HG03066 (cell line): ENCODE measurements at regions not wholly inside any gene's neighbourhood (a gene's known extent, or its start where the extent isn't known, plus 50 kb on each side); places are given as distances from the start of the nearest gene placed in this dataset.
A peak's percentile ranks its signal among the peaks of the same experiment; 100 is the strongest.
"Not testable (repeated sequence)": the region's sequence is repeated elsewhere in the genome, so short reads cannot be mapped to it uniquely, and the experiment has no call there.

ENCODE experiments used
- ATAC-seq: cut with Tn5 transposase; IDR thresholded peaks from one replicate; pipeline ENCODE4 v1.9.1; 2021; ENCODE audit warnings: low read depth; ENCODE audit not compliant: unreplicated experiment

DNA sequence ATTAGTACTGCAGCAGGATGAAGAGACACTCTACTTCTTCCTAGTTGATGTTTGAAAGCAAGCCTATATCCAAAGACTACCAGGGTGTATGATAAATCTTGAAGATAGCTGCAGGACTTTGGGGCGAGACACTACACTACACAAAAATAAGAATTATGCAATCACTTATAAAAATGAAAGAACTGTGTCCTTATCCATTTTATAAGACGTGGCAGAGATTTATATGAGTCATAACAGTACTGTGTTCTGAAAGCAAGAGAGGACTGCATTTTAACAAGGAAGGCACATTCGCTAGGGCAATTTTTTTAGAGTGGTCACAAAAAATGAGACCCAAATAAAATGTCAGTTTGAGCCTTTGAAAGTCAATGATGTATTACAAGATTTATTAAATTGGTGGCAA, 617.0 kb upstream of the LINC00305 start:
- no peak for ATAC-seq

DNA sequence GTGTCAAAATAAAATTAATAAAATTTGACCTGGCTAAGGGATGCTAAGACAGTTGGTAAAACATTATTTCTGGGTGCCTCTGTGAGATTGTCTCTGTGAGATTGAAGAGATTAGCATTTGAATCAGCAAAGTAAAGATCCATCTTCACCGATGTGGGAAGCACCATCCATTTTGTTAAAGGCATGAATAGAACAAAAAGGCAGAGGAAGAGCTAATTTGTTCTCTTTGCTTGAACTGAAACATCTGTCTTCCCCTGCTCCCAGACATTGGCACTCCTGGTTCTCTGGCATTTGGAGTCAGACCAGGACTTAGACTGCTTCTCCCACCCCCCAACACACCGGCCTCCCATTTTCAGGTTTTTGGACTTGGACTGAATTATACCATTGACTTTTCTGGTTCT, 603.8 kb upstream of the LINC00305 start:
- ATAC-seq: no peak

DNA sequence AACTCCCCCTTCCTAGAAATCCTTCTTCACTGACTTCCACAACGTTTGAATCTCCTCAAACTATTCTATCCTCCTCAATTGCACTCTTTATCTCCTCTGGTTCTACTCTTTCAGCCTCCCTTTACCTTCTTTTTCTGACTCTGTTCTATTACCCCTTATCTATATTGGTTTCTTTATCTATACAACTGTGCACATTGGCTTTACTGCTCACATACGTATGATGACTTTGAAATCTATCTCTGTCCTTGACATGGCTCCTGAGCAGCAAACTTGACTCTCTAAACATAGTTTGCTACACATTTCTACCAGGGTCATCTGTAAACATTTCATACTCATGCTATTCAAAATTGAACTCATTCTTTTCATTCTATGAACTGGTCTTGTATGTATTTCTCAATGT, 601.0 kb upstream of the LINC00305 start:
- ATAC-seq: no peak

DNA sequence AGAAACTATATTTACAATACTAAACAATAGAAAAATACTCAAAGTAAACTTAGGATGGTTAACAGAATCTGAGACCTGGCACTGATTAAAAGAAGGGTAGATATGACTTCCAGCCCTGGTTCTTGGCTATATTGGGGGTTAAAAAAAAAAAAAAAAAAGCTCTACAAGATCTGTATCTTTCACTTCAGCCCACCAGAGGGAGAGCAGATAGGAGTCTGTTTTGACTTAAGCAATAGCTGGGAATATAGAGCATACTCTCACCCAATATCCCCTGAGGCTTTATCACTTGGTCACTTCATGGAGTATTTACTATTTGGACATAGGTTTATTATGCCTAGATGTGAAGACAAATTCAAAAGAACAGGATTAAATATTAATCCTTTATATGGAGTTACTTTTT, 598.9 kb upstream of the LINC00305 start:
- ATAC-seq: no peak

DNA sequence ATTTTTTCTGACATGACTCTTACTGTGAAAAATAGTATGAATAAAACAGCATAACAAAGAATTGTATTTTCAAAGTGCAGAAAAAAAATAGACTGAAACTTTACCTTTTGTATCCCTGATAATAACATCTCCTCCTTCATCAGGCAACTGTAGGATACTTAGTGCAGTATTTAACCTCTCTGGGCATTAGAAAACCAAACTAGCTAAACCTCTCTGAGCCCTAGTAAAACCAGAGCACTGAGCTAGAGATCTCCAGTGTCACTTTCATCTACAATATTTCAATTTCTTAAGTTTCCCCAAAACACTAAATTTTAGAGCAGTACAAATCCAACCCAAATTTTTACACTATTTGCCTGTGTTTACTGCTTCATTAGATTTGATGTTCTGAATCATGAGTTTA, 594.0 kb upstream of the LINC00305 start:
- no peak for ATAC-seq

DNA sequence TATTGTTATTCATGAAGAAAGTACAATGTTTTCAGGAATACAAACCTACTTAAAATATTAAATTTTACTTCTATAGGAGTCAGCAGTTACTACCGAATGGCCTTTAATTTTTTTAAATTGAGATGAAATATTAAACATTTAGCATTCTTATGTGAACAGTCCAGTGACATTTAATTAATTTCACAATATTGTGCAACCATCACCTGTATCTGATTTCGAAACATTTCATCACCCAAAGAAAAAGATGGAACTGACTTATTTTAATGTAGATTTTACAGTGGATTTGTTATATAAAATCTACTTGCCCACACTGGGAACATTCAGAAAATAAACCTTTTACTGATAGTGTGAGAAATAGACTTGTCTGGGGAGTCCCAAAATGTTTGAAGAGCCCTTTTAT, 585.2 kb upstream of the LINC00305 start:
- no peak for ATAC-seq

DNA sequence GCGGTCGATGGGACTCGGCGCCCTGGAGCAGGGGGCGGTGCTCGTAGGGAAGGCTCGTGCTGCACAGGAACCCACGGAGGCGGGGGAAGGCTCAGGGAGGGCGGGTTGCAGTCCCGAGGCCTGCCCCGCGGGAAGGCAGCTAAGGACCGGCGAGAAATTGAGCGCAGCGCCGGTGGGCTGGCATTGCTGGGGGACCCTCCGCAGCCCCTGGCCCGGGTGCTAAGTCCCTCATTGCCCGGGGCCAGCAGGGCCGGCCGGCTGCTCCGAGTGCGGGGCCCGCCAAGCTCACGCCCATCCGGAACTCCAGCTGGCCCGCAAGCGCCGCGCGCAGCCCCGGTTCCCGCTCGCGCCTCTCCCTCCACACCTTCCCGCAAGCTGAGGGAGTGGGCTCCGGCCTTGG, 576.8 kb upstream of the LINC00305 start:
- not testable (repeated sequence) for ATAC-seq

DNA sequence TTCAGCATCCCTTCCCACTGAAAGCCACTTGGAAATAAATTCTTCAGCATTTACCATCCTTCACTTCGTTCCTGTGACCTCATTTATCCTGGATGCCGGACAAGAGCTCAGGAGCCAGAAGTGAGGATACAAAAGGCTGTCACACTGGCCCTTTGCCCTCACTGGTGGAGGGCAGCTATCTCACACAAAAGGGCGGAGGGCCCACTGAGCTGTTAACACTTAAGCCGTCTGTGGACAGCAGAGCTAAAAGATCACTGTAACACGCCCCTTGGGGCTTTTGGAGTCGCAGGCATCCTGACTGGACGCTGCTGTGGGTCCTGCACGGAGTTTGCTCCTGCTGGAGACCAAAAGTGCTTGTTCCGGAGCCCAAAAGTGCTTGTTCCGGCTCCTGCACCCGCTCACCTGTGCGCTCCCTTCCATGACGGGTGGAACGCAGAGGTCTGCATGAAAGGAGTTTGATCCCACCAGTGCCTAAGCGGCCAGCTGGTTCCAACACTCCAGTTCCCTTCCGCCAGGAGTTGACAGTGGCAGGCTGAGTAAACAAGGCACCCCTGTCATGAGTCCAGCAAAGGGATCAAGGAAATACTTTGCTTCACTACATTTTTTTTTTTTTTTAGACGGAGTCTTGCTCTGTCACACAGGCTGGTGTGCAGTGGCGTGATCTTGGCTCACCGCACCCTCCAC, 572.0 kb upstream of the LINC00305 start:
- no peak for ATAC-seq

DNA sequence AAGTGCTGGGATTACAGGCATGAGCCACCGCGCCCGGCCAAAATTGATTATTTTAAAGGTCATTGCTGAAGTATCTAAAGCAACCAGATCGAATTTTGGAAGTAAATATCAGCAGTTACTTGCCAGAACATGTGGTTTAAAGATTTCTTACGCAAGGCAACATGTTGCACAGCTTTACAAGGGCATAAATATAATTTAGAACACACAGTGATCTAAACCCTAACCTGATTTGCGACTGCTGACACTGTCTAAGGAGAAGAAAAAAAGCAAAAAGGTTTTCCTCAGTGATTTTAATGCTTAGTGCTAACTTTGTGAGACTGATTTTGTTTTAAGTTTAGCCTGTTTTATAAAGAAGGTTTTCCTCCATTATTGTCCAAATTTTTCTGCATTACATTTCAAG, 569.9 kb upstream of the LINC00305 start:
- no peak for ATAC-seq

DNA sequence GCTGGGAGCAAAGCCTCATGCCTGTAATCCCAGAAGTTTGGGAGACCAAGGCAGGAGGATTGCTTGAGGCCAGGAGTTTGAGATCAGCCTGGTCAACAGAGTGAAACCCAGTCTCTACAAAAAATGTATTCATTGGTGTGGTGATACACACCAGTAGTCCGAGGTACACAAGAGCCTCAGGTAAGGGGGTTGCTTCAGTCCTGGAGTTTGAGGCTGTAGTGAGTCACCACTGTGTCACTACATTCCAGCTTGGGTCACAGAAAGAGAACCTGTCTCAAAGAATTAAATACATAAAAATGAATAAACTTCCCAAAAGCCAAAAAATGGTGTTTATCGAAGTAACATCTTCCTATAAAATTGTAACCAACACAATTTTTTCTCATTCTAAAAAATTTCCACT, 568.1 kb upstream of the LINC00305 start:
- ATAC-seq: no peak

DNA sequence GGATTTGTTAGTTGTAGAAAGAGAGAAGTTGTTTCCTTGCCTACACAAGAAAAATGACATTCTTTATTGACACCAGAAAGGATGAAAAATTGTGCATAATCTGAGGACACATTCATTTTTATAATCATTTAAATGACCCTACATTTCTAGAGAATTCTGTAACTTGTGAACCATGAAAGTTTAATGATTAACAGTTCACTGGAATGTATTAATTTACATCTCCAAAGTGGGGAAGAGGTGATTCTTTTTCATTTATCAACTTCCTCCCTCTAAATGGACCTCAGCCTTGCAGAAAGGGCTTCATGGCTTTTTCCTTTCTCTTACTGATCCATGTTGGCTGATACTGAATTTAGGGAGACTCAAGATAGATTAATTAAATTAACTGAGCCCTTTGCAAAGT, 565.2 kb upstream of the LINC00305 start:
- ATAC-seq: no peak

DNA sequence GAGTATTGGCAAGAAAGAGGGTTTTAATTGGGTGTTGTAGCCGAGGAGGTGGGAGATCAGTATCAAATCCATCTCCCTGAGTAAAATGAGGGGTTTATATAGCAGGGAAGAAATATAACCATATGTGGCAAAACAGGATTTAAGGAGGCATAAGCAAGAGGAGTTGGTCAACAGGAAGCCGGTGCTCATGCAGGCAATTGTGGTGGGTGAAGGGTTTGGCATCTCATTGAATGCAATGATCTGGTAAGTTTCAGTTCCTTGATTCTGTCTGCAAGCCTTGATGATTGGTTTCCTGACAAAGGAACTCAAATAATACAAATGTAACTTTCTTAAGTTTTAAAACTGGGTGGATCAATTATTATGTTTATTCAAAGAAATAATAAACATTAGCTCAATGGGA, 564.4 kb upstream of the LINC00305 start:
- ATAC-seq: peak; percentile 75

DNA sequence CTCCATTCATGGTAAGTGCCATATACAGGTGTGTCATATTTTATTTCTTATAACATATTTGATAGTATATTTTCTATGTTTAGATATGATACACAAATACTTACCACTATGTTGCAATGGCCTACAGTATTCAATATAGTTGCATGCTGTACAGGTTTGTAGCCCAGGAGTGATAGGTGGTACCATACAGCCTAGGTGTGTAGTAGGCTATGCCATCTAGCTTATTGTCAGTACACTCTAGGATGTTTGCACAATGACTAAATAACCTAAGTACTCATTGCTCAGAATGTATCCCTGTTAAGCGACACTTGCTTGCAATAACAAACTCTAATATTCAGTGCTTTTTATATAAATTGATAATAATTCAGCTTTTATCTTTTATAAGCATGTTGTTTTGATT, 563.1 kb upstream of the LINC00305 start:
- ATAC-seq: no peak

DNA sequence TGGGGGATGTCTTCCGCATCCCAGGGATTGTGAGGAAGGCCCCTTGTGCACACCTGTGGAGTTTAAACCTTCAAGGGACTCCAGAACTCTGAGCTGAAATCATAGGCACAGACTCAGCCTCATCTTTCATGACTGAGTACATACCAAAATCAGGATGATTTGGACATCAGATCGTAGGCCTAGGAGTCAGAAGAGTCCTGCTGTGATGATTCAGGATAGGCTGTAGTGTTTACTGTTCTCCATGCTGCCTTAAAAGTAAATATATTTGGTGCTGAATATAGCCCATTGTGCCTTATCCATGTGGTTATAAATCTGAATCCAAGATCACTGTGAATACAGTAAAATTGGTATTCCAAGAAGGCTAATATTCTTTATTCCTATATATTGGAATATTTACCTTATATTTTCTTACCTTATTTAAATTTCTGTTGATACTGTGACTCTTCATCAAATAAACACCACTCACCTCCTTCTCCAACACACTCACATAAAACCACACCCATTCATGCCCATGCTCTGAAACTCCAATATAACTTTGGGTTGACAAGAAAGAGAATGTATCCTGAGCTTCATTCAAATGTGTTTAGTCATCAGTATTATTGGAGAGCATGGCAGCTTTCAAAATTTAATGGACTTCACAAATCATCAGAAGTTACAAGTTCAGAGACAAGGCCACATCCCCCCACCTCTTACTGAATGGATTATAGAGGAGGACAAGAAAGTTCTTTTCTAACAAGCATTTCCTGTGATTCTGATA, 561.4 kb upstream of the LINC00305 start:
- no peak for ATAC-seq

DNA sequence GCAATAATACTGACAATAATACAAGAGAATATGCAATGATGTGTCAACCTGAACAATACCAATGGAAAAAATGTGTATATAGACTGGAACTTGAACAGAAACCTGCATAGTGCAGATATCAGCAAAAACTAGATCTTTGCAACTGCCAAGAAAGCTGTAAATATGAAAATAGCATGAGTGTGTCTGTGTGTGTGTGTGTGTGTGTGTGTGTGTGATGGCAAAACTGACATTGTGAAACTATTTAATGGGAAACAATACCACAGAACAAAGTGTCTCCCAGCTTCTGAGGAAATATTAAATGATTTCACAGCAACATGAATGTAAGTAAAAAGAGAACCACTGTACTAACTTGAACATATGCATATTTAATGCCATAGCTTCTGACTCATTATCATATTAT, 558.2 kb upstream of the LINC00305 start:
- ATAC-seq: no peak

DNA sequence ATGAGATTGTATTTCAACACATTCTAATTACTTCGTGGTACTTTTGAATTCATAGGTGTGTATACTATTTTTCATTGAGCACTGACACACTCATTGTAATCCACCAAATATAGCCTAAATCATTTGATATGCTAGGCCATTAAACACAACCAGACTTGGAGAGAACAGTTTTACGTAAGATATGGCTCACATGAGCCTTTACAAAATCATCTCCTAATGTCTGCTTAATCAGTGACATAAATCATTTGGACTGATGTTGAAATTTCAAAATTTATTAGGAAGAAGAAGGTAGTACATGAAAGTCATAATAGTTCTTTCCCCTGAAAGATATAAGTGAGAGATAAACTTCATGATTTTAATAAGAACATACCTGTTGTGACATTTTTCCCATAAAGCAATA, 550.2 kb upstream of the LINC00305 start:
- no peak for ATAC-seq

DNA sequence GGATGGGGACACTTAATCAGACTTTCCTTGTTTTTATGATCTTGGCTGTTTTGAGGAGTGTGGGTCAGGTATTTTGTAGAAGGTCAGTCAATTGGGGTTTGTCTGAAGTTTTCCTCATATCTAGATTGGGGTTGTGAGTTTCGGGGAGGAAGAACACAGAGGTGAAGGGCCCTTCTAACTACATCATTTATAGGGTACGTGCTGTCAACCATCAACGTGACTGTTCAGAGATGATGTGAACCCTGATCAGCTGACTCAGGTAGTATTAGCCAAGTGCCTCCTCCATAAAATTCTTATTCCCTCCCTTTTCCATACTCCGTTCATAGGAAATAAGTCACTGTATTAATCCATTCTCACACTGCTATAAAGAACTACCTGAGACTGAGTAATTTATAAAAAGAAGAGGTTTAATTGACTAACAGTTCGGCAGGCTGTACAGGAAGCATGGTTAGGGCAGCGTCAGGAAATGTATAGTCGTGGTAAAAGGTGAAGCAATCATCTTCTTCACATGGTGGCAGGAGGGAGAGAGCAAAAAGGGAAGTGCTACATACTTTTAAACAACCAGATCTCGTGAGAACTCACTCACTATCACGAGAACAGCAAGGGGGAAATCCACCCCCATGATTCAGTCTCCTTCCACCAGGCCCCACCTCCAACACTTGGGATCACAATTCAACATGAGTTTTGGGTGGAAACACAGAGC, 547.1 kb upstream of the LINC00305 start:
- no peak for ATAC-seq

DNA sequence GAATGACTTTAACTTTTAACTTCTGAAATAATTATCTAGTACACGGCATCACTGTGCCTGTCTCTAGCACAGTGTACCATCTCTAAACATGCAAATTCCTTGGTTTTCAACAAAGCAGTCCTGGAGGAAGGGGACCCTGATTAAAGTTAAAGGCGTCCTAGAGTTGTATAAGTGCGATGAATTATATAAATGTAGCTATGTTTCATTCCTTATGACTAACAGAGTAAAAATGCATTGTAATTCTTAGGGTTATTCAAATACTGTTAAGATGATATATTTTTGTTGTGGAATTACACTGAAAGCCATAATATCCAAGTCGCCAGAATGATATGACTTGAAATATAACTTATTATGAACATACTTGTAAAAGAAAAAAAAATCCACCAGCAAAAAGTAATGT, 544.9 kb upstream of the LINC00305 start:
- no peak for ATAC-seq

DNA sequence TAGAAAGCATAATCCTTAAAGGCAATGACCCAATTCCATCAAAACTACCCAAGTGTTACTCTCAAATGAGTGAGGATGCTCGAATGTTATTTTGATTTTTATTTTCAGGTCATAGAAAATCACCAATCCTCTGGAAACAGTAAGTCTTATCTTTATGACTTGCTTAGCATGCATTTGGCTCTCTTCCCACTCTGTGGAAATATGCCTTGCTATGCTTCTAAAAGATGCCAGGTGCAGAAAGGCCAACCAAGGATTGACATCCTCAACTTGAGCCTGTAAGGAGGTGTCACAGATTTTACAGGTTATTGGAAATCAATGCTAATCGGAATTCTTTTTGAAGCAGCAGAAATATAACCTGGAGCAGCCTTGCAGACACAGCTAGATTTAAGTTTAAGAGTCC, 543.9 kb upstream of the LINC00305 start:
- ATAC-seq: no peak

DNA sequence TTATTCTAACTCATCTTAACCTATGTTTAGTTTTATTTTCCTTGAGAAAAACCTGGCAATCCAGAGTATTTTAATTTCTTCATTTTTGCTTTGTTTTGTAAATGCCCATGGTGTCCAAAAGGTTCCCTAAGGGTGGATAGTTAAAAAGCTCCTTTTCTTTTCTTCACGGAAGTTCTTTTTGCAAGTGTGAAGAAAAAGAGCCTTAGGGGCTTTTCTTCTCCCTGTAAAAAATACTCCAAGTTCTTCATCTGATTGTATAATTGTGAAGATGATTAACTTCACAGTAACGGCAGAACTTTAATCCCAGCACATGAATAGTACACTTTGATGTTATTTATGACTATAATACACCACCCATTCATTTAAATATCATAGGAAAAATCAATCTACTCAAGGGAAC, 530.2 kb upstream of the LINC00305 start:
- ATAC-seq: no peak

DNA sequence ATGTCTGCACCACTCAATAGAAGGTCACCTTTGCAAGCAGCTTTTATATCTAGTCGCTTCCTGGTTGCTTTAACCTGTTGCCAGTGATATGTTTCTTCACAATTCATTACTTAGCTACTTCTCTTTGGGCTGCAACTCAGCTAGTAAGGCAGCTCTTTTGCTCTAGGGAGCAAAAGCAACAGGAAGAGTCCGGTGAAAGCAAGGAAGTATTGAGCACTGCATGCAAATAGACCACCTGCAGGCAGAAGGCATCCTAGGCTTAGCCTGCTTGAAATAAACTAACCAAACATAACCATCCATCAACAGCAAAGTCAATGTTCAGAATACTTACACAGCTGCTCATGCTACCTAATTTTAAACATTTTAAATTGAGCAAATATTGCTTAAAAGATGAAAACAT, 529.2 kb upstream of the LINC00305 start:
- no peak for ATAC-seq

DNA sequence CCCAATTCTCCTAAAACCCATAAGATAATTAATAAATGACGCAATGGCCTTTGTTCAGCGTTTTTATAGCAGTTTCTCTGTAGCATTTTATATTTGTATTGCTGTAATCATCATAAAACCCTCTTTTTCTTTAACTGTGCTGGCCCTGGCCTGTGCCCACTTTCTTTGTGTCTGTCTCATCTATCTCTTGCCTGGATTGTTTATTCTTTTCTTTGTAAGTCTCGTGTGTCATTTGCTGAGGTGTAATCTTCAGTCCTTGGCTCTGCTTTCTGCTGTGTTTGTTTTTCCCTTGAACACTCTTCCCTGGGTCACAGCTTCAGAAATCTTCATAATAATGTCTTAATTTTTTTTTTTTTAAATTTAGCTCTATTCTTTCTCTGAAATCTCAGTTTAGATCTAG, 525.8 kb upstream of the LINC00305 start:
- ATAC-seq: no peak
